Loucy (cell line): ENCODE measurements at regions not wholly inside any gene's neighbourhood (a gene's known extent, or its start where the extent isn't known, plus 50 kb on each side); places are given as distances from the start of the nearest gene placed in this dataset.

Experiments used
- H2AFZ ChIP-seq: fragments of 200-600 bp; sonication (generic); 2 replicates; pipeline ENCODE4 v1.6.0; 2016; ENCODE audit warnings: antibody characterized with exemption, mild to moderate bottlenecking, low read length, moderate library complexity
- H3F3A ChIP-seq: fragments of 200-600 bp; 2 replicates; pipeline ENCODE4 v1.6.0; 2016; ENCODE audit warnings: antibody characterized with exemption, low read depth, mild to moderate bottlenecking
- H3K27me3 ChIP-seq: fragments of 200-600 bp; sonication (generic); 2 replicates; pipeline ENCODE4 v1.6.1; 2014; ENCODE audit warnings: low read length, mild to moderate bottlenecking; ENCODE audit not compliant: insufficient read depth, poor library complexity, severe bottlenecking
- H3K36me3 ChIP-seq: fragments of 200-600 bp; sonication (generic); 2 replicates; pipeline ENCODE4 v1.6.1; 2016; ENCODE audit warnings: low read length; ENCODE audit not compliant: insufficient read depth
- H3K4me1 ChIP-seq: fragments of 200-600 bp; sonication (generic); 2 replicates; pipeline ENCODE4 v1.5.1; 2014; ENCODE audit warnings: low read length, mild to moderate bottlenecking; ENCODE audit not compliant: insufficient read depth, poor library complexity, severe bottlenecking
- H3K4me2 ChIP-seq: fragments of 200-600 bp; sonication (generic); 2 replicates; pipeline ENCODE4 v1.6.0; 2014; ENCODE audit warnings: antibody characterized with exemption, low read length, low read depth, mild to moderate bottlenecking; ENCODE audit not compliant: poor library complexity, severe bottlenecking
- H3K4me3 ChIP-seq: fragments of 200-600 bp; sonication (generic); 2 replicates; pipeline ENCODE4 v1.5.1; 2014; ENCODE audit warnings: low read length, mild to moderate bottlenecking, mixed read lengths; ENCODE audit not compliant: poor library complexity, severe bottlenecking
- H3K79me2 ChIP-seq: fragments of 200-600 bp; sonication (generic); 2 replicates; pipeline ENCODE4 v1.6.1; 2014; ENCODE audit warnings: low read length; ENCODE audit not compliant: insufficient read depth
- H3K9ac ChIP-seq: fragments of 200-600 bp; sonication (generic); 2 replicates; pipeline ENCODE4 v1.6.0; 2014; ENCODE audit warnings: mild to moderate bottlenecking, low read depth, low read length, moderate library complexity; ENCODE audit not compliant: poor library complexity, severe bottlenecking
- H3K9me2 ChIP-seq: fragments of 200-600 bp; sonication (generic); replicated peaks from 2 replicates; pipeline ENCODE4 v1.6.1; 2016; ENCODE audit warnings: low read depth, low read length, mixed read lengths
- H3K9me3 ChIP-seq: fragments of 200-600 bp; sonication (generic); 2 replicates; pipeline ENCODE4 v1.6.1; 2014; ENCODE audit warnings: mild to moderate bottlenecking, antibody characterized with exemption, low read length, low read depth; ENCODE audit not compliant: insufficient read depth
- H4K20me1 ChIP-seq: fragments of 200-600 bp; sonication (generic); 2 replicates; pipeline ENCODE4 v1.6.0; 2014; ENCODE audit warnings: antibody characterized with exemption, low read length, mild to moderate bottlenecking; ENCODE audit not compliant: insufficient read depth, poor library complexity, severe bottlenecking
- EZH2phosphoT487 ChIP-seq: fragments of 200-600 bp; IDR thresholded peaks from 2 replicates; pipeline ENCODE4 v1.6.1; 2018; ENCODE audit warnings: antibody characterized with exemption, mild to moderate bottlenecking, moderate library complexity, borderline replicate concordance
- TF ChIP-seq, protein P1 (sequence below): fragments of 200-600 bp; sonication (generic); conservative IDR thresholded peaks from 2 replicates; pipeline ENCODE4 v1.5.1; 2014; ENCODE audit warnings: mild to moderate bottlenecking, antibody characterized with exemption, low read length

DNA sequence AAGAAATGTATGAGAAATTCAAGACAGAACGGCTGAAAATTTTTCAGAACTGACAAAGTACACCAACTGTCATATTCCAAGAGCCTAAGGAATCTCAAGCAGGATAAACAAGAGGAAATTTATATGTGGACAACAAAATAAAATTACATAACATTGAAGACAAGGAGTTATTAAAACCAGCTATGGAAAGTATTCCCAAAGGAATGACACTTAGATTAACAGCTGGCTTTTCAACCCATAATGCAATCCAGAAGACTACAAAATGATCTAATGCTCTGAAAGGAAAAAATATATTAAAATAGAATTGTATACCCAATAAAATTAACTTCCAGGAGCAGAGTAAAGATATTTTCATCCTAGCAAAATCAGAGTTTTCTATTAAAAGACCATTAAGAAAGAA is 132.2 kb upstream of the BNIP2 start:
- no peaks in the 10 kb centered on the region for H4K20me1 ChIP-seq
- H3K4me3 ChIP-seq = no peak overlapping the region
- 0 out of 2 replicates have a peak, but pooled peaks cover 2% of the 10 kb centered on the region for H3K9me3 ChIP-seq
- no peak overlapping the region for H3K4me2 ChIP-seq
- H3K79me2 ChIP-seq = no peaks in the 10 kb centered on the region
- peaks cover 31% of the 10 kb centered on the region for H3K4me1 ChIP-seq
- TF ChIP-seq, protein P1, sequence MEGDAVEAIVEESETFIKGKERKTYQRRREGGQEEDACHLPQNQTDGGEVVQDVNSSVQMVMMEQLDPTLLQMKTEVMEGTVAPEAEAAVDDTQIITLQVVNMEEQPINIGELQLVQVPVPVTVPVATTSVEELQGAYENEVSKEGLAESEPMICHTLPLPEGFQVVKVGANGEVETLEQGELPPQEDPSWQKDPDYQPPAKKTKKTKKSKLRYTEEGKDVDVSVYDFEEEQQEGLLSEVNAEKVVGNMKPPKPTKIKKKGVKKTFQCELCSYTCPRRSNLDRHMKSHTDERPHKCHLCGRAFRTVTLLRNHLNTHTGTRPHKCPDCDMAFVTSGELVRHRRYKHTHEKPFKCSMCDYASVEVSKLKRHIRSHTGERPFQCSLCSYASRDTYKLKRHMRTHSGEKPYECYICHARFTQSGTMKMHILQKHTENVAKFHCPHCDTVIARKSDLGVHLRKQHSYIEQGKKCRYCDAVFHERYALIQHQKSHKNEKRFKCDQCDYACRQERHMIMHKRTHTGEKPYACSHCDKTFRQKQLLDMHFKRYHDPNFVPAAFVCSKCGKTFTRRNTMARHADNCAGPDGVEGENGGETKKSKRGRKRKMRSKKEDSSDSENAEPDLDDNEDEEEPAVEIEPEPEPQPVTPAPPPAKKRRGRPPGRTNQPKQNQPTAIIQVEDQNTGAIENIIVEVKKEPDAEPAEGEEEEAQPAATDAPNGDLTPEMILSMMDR = no peak
- no peak for TF ChIP-seq EZH2phosphoT487
- no peaks in the 10 kb centered on the region for H3K36me3 ChIP-seq
- H2AFZ ChIP-seq = no peak overlapping the region
- H3K9me2 ChIP-seq = no peaks in the 10 kb centered on the region
- H3K9ac ChIP-seq = no peak overlapping the region
- H3K27me3 ChIP-seq = no peaks in the 10 kb centered on the region
- H3F3A ChIP-seq = no peaks in the 10 kb centered on the region; the same call in 1 of the 2 replicates

- H3K4me1 ChIP-seq = peaks cover 49% of the 10 kb centered on the region
Measured at GRCh38 chr15:59819092-59819491, 130.0 kb upstream of the BNIP2 start.

GRCh38 chr15:59818336-59818735 is 129.2 kb upstream of the BNIP2 start:
- no peak overlapping the region for H3K9ac ChIP-seq
- no peaks in the 10 kb centered on the region for H3K9me3 ChIP-seq
- H3K27me3 ChIP-seq = no peaks in the 10 kb centered on the region
- TF ChIP-seq EZH2phosphoT487 = no peak
- peaks cover 11% of the 10 kb centered on the region; the same call in 1 of the 2 replicates for H3F3A ChIP-seq
- H3K4me3 ChIP-seq = no peak overlapping the region
- H2AFZ ChIP-seq = peak overlapping the region; percentile 44; the same call in 1 of the 2 replicates
- H3K9me2 ChIP-seq = no peaks in the 10 kb centered on the region
- no peak overlapping the region for H3K4me2 ChIP-seq
- H3K4me1 ChIP-seq = peaks cover 57% of the 10 kb centered on the region
- H3K79me2 ChIP-seq = 0 out of 2 replicates have a peak, but pooled peaks cover 3% of the 10 kb centered on the region
- no peaks in the 10 kb centered on the region for H3K36me3 ChIP-seq
- H4K20me1 ChIP-seq = no peaks in the 10 kb centered on the region

More at GRCh38 chr15:59819092-59819491, 130.0 kb upstream of the BNIP2 start:
- peak overlapping the region; percentile 2 for H3K9ac ChIP-seq
- peak overlapping the region; percentile 91 for H2AFZ ChIP-seq
- H3K9me2 ChIP-seq = no peaks in the 10 kb centered on the region
- H4K20me1 ChIP-seq = no peaks in the 10 kb centered on the region
- H3F3A ChIP-seq = peaks cover 10% of the 10 kb centered on the region; the same call in 1 of the 2 replicates
- no peaks in the 10 kb centered on the region for H3K79me2 ChIP-seq
- H3K4me2 ChIP-seq = peak overlapping the region; percentile 21
- no peaks in the 10 kb centered on the region for H3K27me3 ChIP-seq
- no peaks in the 10 kb centered on the region for H3K36me3 ChIP-seq
- 0 out of 2 replicates have a peak, but pooled peaks cover 2% of the 10 kb centered on the region for H3K9me3 ChIP-seq
- no peak for TF ChIP-seq EZH2phosphoT487
- TF ChIP-seq, protein P1 = no peak
- H3K4me3 ChIP-seq = no peak overlapping the region

- H3K4me3 ChIP-seq = no peak overlapping the region
- no peaks in the 10 kb centered on the region for H4K20me1 ChIP-seq
- H3K27me3 ChIP-seq = no peaks in the 10 kb centered on the region
- H3K9me2 ChIP-seq = no peaks in the 10 kb centered on the region
- H3K9me3 ChIP-seq = no peaks in the 10 kb centered on the region
- peaks cover 11% of the 10 kb centered on the region; the same call in 1 of the 2 replicates for H3F3A ChIP-seq
- 0 out of 2 replicates have a peak, but pooled peaks cover 3% of the 10 kb centered on the region for H3K79me2 ChIP-seq
- no peaks in the 10 kb centered on the region for H3K36me3 ChIP-seq
- peaks cover 62% of the 10 kb centered on the region for H3K4me1 ChIP-seq
- H2AFZ ChIP-seq = peak overlapping the region; percentile 44; the same call in 1 of the 2 replicates
- TF ChIP-seq EZH2phosphoT487 = no peak
- TF ChIP-seq, protein P1 = no peak
- no peak overlapping the region for H3K9ac ChIP-seq
- no peak overlapping the region for H3K4me2 ChIP-seq
Measured at GRCh38 chr15:59817834-59818233, 128.7 kb upstream of the BNIP2 start.
